NCI-H748 treated with DMSO at 0.1 percent for 48 hours (cell line): ENCODE measurements at regions not wholly inside any gene's neighbourhood (a gene's known extent, or its start where the extent isn't known, plus 50 kb on each side); places are given as distances from the start of the nearest gene placed in this dataset.

ENCODE experiments used
- DNase-seq: peaks from one replicate; lab custom pipeline; 2025; lab: John Stamatoyannopoulos, UW

- no peak for DNase-seq
Observed at GRCh38 chr6:120924214-120924613, 410.1 kb downstream of the TBC1D32 start.

DNA sequence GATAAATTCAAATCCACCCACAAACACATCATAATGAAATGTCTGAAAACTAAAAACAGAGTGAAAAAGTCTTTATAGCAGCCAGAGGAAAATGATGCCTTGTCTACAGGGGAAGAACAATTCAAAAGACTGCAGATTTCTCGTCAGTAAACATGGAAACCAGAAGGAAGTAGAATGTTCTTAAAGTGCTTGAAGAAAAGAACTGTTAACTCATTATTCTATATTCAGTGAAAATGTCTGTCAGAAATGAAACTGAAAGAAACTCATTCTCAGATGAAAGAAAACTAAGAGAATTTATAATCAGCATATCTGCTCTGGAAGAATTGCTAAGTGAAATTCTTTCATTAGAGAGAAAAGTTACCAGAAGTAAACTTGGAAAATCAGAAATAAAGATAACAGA lies 416.1 kb downstream of the TBC1D32 start:
- DNase-seq: no peak

DNA sequence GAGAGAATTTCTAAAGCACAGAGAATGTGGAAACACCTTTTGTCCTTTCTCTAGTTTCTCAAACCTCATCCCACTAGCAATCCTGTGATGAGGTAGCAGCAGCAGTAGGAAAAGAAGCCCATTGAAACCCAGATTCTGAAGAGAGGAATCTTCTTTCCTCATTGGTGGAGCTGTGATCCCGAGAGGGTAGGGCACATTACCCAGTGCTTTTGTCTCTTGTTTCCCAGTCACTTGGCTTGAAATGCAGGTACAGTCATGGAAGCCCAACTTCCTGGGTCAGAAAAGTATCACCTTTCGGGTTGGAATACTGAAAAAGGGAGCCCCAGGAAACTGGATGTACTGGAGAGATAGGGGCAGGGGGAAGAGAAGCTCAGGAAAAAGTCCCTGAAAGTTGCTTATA lies 417.4 kb downstream of the TBC1D32 start:
- no peak for DNase-seq

GRCh38 chr6:120913486-120913885 lies 420.8 kb downstream of the TBC1D32 start:
- no peak for DNase-seq

GRCh38 chr6:120908767-120909166 lies 425.5 kb downstream of the TBC1D32 start:
- DNase-seq: no peak

DNA sequence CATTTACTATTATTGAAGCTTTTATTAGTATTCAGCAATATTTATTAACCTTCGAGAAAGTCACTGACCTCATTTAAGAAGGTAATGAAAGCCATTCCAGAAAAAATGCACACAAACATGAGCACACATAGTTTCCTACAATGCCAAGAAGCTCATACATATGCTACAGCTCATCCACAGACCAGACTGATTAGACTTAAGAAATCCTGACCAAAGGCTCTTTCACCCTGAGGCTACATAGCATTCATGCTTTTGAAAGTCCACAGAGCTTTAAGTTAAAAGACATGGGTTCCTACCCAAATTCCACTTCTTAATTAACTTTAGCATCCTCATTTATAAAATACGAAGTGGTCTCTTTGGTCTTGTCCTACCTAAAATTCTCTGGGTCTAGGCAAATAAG lies 430.4 kb downstream of the TBC1D32 start:
- no peak for DNase-seq

DNA sequence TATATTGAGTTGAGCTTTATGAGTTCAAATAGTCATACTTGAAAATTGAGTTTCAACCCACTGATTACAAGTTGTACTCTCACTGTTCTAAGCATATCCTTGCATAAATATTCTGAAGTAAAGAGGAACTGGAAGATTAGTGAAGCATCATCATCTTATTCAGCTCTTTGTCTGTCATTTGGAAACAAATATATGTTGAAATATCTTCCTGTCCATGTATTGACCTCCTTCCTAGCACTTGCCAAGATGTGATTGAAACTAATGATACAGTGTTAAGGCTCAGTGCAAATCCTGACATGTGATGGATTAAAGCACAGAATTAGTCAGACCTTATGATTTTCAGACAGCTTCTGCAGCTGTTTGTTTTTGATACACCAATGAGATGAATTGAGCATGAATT lies 434.3 kb downstream of the TBC1D32 start:
- no peak for DNase-seq

- DNase-seq: no peak
Observed at GRCh38 chr6:120894077-120894476, 440.2 kb downstream of the TBC1D32 start.

DNA sequence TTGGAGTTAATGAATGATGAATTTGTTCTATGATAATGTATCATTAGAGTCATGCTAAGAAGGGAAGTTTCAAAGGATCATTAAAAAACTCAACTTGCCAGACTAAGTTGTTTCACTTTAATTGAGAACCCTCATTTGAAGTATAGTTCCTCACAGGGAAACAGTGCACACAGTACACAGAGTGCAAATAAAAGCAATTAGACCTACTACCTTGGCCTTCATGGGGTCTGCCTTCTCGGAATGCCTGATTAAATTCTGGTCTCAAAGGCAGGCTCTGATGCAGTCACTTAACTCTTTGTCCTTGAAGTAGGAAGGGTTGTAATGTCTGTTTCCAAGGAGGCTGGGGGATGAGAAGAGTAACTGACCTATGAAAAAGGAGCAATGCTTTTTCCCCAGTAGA lies 457.3 kb downstream of the TBC1D32 start:
- DNase-seq: no peak

- no peak for DNase-seq
Observed at GRCh38 chr6:120876424-120876823, 457.9 kb downstream of the TBC1D32 start.

GRCh38 chr6:120875900-120876299 lies 458.4 kb downstream of the TBC1D32 start:
- DNase-seq: no peak

GRCh38 chr6:120874422-120874821 lies 459.9 kb downstream of the TBC1D32 start:
- DNase-seq: no peak

DNA sequence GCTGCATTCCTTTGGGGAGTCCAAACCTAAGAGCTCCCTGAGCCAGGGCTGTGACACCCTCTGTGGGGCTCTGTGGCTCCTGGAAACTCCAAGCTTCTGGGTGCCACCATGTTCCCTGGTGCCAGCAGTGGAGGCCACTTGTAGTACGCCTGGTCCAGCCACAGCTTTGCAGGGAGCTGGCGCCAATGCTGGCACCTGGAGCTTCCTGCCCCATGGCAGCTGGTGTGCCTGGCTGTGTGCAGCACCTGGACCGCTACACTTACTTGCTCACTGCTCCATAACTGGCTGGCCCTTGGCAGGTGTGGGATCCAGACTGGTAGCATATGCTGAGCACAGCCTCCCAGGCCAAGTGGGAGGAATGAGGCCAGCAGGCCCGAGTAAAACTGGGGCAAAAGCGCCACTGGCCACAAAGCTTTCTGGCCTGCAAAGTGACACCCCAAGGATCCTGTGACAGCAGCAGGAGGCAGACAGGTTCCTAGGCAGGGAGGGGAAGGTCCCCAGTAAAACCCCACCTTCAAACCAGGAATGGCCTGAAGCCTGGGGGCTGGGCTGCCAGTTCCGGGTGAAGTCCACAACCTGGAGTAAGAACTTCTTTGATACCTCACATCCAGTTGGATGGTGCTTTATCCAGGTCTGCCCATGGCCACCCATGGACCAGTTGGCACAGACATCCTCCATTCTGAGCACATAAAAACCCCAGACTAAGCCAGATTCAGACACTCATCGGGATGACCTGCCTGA lies 461.0 kb downstream of the TBC1D32 start:
- DNase-seq: no peak

DNA sequence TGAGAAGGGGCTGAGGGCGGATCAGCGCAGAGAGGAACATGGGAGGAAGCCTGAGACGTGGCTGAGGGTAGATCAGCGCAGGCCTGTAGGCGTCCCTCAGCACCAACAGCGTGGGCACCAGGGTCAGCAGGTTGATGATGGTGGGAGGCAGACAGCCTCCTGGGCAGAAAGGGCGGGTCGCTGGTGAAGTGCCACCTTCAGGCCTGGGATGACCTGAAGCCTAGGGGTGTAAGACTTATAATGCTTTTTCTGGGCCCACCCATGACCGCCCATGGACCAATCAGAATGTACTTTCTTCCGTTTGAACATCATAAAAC lies 462.1 kb downstream of the TBC1D32 start:
- DNase-seq: no peak

GRCh38 chr6:120871416-120872261 lies 462.6 kb downstream of the TBC1D32 start:
- no peak for DNase-seq

GRCh38 chr6:120869397-120869796 lies 464.9 kb downstream of the TBC1D32 start:
- DNase-seq: no peak

DNA sequence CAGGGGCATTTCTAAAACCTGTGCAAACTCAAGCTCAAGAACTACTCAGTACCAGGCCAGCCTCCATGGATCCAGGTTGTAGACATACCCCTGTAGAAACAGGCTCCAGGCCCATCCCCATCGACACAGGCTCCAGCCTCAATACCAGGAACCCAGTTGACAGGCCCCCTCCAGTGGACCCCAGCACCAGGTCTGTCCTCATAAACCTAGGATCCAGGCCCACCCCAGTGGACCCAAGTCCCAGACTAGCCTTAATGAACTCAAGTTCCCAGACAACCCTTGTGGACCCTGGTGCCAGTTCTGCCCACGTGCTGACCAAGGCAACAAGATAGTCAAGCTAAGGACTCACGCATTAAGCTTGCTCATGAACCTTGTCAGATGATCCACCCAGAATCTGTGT lies 476.9 kb downstream of the TBC1D32 start:
- no peak for DNase-seq

DNA sequence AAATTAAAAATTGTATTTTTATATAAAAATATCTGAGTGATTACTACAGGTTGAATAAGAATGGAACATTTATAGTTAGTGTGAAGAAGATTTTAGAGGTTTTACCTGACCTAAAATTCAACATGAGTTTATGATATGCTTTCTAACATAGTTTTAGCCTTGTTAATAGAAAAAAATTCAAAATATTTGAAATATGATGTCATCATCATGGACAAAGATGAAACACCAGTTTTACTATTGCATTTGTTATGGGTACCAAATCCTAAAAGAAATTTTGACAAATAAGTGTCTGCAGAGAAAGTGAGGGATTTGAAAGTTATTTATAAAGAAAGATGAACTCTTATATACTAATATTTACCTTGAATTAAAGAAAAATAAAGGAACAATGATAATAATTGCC lies 479.7 kb downstream of the TBC1D32 start:
- no peak for DNase-seq

GRCh38 chr6:120853489-120853888 lies 480.8 kb downstream of the TBC1D32 start:
- DNase-seq: no peak

- DNase-seq: no peak
Observed at GRCh38 chr6:120852293-120852849, 481.9 kb downstream of the TBC1D32 start.

DNA sequence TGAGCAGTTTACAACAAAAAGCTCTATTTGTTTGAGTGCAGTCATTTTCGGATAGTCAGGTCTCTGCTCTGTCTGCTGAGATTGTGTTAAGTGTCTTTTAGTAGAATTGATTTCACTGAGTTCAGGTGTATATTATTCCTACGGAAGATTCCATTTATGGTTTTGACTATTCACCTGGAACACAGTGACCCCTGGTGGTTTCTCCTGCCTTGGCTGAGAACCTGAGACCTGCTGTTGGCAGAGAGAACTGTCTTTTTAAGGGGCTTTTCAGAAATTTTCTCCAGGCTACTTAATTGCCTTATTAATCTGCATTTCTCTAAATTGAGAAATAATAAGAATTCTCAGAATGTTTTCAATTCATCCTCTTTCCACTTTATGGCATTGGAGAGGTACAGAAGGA lies 508.0 kb downstream of the TBC1D32 start:
- peak; percentile 25 for DNase-seq

- DNase-seq: no peak
Observed at GRCh38 chr6:120816794-120817193, 517.5 kb downstream of the TBC1D32 start.

GRCh38 chr6:120805276-120805675 lies 529.0 kb downstream of the TBC1D32 start:
- DNase-seq: no peak
